ENCODE measurements at regions not wholly inside any gene's neighbourhood (a gene's known extent, or its start where the extent isn't known, plus 50 kb on each side); places are given as distances from the start of the nearest gene placed in this dataset.

DNA sequence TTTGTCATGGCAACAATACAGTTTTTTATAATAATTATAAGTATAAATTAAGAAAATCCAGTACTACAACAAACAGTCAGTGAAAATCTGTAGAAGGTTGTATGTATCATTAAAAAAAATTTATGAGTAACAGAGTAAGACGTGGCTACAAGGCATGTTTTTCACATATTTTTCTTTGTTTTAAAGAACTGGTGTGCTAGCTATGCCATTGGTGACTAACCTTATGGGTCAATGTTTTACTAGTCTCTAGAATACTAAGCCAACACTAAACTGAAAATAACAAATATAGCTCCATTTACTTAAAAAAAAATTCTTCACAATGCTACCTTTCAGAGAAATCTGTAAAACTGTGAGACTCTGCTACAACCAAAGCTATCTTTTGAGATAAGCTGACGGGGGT lies 261.5 kb downstream of the ADGRL2 start:
- no peak overlapping the region for H2AK9ac ChIP-seq (replicated peaks; ENCODE audit: low read depth, low read length, poor library complexity)
- ATAC-seq (ENCODE audit: low read depth) (no peak), DNase-seq (no peak)
- no peak overlapping the region for H2AFZ ChIP-seq (replicated peaks; ENCODE audit: low read length, poor library complexity)
- no peak overlapping the region for H2BK15ac ChIP-seq (ENCODE audit: low read depth, low read length)
- H3K18ac ChIP-seq (ENCODE audit: low read depth, low read length) = no peak overlapping the region
- intact Hi-C loops (cut with micrococcal nuclease) = no loop called here
- ChIA-PET POLR2A (ENCODE audit: unreplicated experiment) (no interaction called here), CTCF (no interaction called here)
- no peak overlapping the region for H2AK5ac ChIP-seq (ENCODE audit: low read depth, low read length)
- H3K9ac ChIP-seq (ENCODE audit: low read depth, low read length) = no peak overlapping the region
- H3K9me1 ChIP-seq (ENCODE audit: insufficient read depth, low read length) = no peaks in the 10 kb centered on the region
- no peaks in the 10 kb centered on the region for H3K79me1 ChIP-seq (ENCODE audit: low read depth in 1 of 2, low read length in 2 of 2)
- no peak overlapping the region for H3K4me3 ChIP-seq (ENCODE audit: insufficient read depth, low read depth, low read length)
- no peak overlapping the region for H3K4me2 ChIP-seq (ENCODE audit: low read depth, low read length)
- H4K20me1 ChIP-seq (ENCODE audit: insufficient read depth, low read length) = no peaks in the 10 kb centered on the region
- H3K27me3 ChIP-seq (ENCODE audit: control insufficient read depth, insufficient read depth, low read length) = no peaks in the 10 kb centered on the region
- H3K14ac ChIP-seq (replicated peaks; ENCODE audit: low read depth, low read length) = no peak overlapping the region
- H3K27ac ChIP-seq (ENCODE audit: insufficient read depth, low read length) = no peak overlapping the region
- no CpG with 5 or more reads among the region's 2 CpGs for WGBS, 2 experiments (ENCODE audit: extremely low coverage in 2 of 2, insufficient read length in 1 of 2)
- dilution Hi-C loops (cut with HindIII; ENCODE audit: low sequenced_read_pairs, unreplicated experiment) = no loop called here
- in situ Hi-C loops (cut with MboI; ENCODE audit: low sequenced_read_pairs) = no loop called here
- TF ChIP-seq RAD21 (IDR thresholded peaks at IDR 0.05; ENCODE audit: low read length) (no peak), RCOR1 (IDR thresholded peaks at IDR 0.05; ENCODE audit: insufficient replicate concordance, low read length) (no peak), MAZ (IDR thresholded peaks at IDR 0.05; ENCODE audit: borderline replicate concordance, low read depth, low read length) (no peak), BHLHE40 (IDR thresholded peaks at IDR 0.05; ENCODE audit: low read depth, low read length) (no peak), SMC3 (IDR thresholded peaks at IDR 0.05; ENCODE audit: low read depth, low read length) (no peak), RFX5 (IDR thresholded peaks at IDR 0.05; ENCODE audit: low read depth, low read length) (no peak), FOS (IDR thresholded peaks at IDR 0.05; ENCODE audit: low read depth, low read length) (no peak), CHD1 (IDR thresholded peaks at IDR 0.05; ENCODE audit: low read depth, low read length) (no peak), MXI1 (IDR thresholded peaks at IDR 0.05; ENCODE audit: borderline replicate concordance, low read depth, low read length) (no peak), POLR2A (IDR thresholded peaks at IDR 0.05; ENCODE audit: low read depth, low read length) (no peak), CEBPB (IDR thresholded peaks at IDR 0.05; ENCODE audit: low read depth, low read length) (no peak), NFE2L2 (IDR thresholded peaks at IDR 0.05; ENCODE audit: low read depth, low read length) (no peak)
- H2BK5ac ChIP-seq (ENCODE audit: low read depth, low read length, poor library complexity, severe bottlenecking) = no peak overlapping the region
- H3K4ac ChIP-seq (ENCODE audit: low read depth, low read length) = no peak overlapping the region
- no TSS peak for BruUV-seq (replicated peaks)
- no peaks in the 10 kb centered on the region for H3K4me1 ChIP-seq (ENCODE audit: control insufficient read depth, insufficient read depth, low read length)
- no peak overlapping the region for H2BK120ac ChIP-seq (ENCODE audit: low read depth, low read length)
- no peak overlapping the region for H2BK20ac ChIP-seq (ENCODE audit: low read depth, low read length)
- H4K91ac ChIP-seq (ENCODE audit: insufficient read depth, low read depth, low read length) = no peak overlapping the region
- no peaks in the 10 kb centered on the region for H3K9me3 ChIP-seq (ENCODE audit: control insufficient read depth, insufficient read depth, low read length)
- H3K56ac ChIP-seq (ENCODE audit: extremely low read depth, insufficient read depth, low read length) = no peak overlapping the region
- H3K36me3 ChIP-seq (ENCODE audit: control insufficient read depth, insufficient read depth, low read length) = no peaks in the 10 kb centered on the region
- no peak overlapping the region for H4K8ac ChIP-seq (ENCODE audit: low read depth in 2 of 2, low read length in 2 of 2)
- H3K23ac ChIP-seq (ENCODE audit: low read depth, low read length) = no peak overlapping the region
- H4K5ac ChIP-seq (ENCODE audit: low read depth, low read length) = no peak overlapping the region
